Lower lobe of right lung (tissue), 2 donors: ENCODE measurements at regions not wholly inside any gene's neighbourhood (a gene's known extent, or its start where the extent isn't known, plus 50 kb on each side); places are given as distances from the start of the nearest gene placed in this dataset.

Experiments
- ATAC-seq, 2 donors: fragments of 200-7000 bp; cut with Tn5 transposase; one replicate each; pipeline ENCODE4 v1.9.1; 2020 to 2022; ENCODE audit warnings: mild to moderate bottlenecking in 2 of 2, moderate library complexity in 2 of 2
- DNase-seq: peaks from one replicate; pipeline ENCODE4 v3.0.0-alpha.2; 2020
- H3K27ac ChIP-seq: fragments of 200-600 bp; one replicate; pipeline ENCODE4 v1.8.0; 2022
- H3K27me3 ChIP-seq: fragments of 200-600 bp; one replicate; pipeline ENCODE4 v1.8.0; 2022; ENCODE audit warnings: low read depth
- H3K36me3 ChIP-seq: fragments of 200-600 bp; one replicate; pipeline ENCODE4 v1.8.0; 2022; ENCODE audit warnings: mild to moderate bottlenecking
- H3K4me1 ChIP-seq: fragments of 200-600 bp; one replicate; pipeline ENCODE4 v1.8.0; 2022
- H3K4me3 ChIP-seq: fragments of 200-600 bp; one replicate; pipeline ENCODE4 v1.8.0; 2022; ENCODE audit warnings: mild to moderate bottlenecking
- H3K9me3 ChIP-seq: fragments of 200-600 bp; one replicate; pipeline ENCODE4 v1.8.0; 2022
- intact Hi-C: fragments of 100-400 bp; cut with DNase I; formaldehyde crosslinking; loops from one replicate; pipeline ENCODE4 v1.11.0; 2022
- TF ChIP-seq, protein P1 (sequence below): fragments of 200-600 bp; IDR thresholded peaks from one replicate; pipeline ENCODE4 v1.8.0; 2022; ENCODE audit warnings: antibody characterized with exemption, mild to moderate bottlenecking
- donor health status: DM: no; HTN: yes; CAD: no; lungs with severe emphysema.

GRCh38 chr13:79772811-79773210, 291.9 kb downstream of the NDFIP2 start:
- Histone ChIP-seq H3K4me3 (no peak overlapping the region), H3K27me3 (no peaks in the 10 kb centered on the region), H3K9me3 (no peaks in the 10 kb centered on the region), H3K27ac (no peak overlapping the region), H3K4me1 (peaks cover 5% of the 10 kb centered on the region), H3K36me3 (no peaks in the 10 kb centered on the region)
- intact Hi-C loops: loop anchor here (10.0 kb wide), 1 partner anchor 562 kb away; no protein-coding TSS in a partner anchor
- ATAC-seq (no peak), DNase-seq (no peak)
- TF ChIP-seq, protein P1, sequence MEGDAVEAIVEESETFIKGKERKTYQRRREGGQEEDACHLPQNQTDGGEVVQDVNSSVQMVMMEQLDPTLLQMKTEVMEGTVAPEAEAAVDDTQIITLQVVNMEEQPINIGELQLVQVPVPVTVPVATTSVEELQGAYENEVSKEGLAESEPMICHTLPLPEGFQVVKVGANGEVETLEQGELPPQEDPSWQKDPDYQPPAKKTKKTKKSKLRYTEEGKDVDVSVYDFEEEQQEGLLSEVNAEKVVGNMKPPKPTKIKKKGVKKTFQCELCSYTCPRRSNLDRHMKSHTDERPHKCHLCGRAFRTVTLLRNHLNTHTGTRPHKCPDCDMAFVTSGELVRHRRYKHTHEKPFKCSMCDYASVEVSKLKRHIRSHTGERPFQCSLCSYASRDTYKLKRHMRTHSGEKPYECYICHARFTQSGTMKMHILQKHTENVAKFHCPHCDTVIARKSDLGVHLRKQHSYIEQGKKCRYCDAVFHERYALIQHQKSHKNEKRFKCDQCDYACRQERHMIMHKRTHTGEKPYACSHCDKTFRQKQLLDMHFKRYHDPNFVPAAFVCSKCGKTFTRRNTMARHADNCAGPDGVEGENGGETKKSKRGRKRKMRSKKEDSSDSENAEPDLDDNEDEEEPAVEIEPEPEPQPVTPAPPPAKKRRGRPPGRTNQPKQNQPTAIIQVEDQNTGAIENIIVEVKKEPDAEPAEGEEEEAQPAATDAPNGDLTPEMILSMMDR: no peak

GRCh38 chr13:79771493-79771892, 290.5 kb downstream of the NDFIP2 start:
- no peaks in the 10 kb centered on the region for H3K36me3 ChIP-seq
- TF ChIP-seq, protein P1: no peak
- H3K4me1 ChIP-seq: no peaks in the 10 kb centered on the region
- no peak for DNase-seq
- H3K27me3 ChIP-seq: no peaks in the 10 kb centered on the region
- H3K4me3 ChIP-seq: no peak overlapping the region
- no peaks in the 10 kb centered on the region for H3K9me3 ChIP-seq
- H3K27ac ChIP-seq: no peak overlapping the region
- intact Hi-C loops: loop anchor here (10.0 kb wide), 1 partner anchor 563 kb away; no protein-coding TSS in a partner anchor
- ATAC-seq: no peak

GRCh38 chr13:79770056-79770455, 289.1 kb downstream of the NDFIP2 start:
- Histone ChIP-seq H3K27me3 (no peaks in the 10 kb centered on the region), H3K27ac (no peak overlapping the region), H3K4me3 (no peak overlapping the region), H3K36me3 (no peaks in the 10 kb centered on the region), H3K9me3 (no peaks in the 10 kb centered on the region), H3K4me1 (no peaks in the 10 kb centered on the region)
- intact Hi-C loops: loop anchor here (10.0 kb wide), 1 partner anchor 565 kb away; no protein-coding TSS in a partner anchor
- ATAC-seq (no peak), DNase-seq (no peak)
- TF ChIP-seq, protein P1: no peak

- Histone ChIP-seq H3K9me3 (no peaks in the 10 kb centered on the region), H3K4me3 (no peak overlapping the region), H3K36me3 (no peaks in the 10 kb centered on the region), H3K27ac (no peak overlapping the region), H3K27me3 (no peaks in the 10 kb centered on the region), H3K4me1 (no peaks in the 10 kb centered on the region)
- ATAC-seq: peak; percentile 47 to 73
- TF ChIP-seq, protein P1: no peak
- intact Hi-C loops: no loop called here
- DNase-seq: no peak
Measured at GRCh38 chr13:79767126-79767525, 286.2 kb downstream of the NDFIP2 start.

DNA sequence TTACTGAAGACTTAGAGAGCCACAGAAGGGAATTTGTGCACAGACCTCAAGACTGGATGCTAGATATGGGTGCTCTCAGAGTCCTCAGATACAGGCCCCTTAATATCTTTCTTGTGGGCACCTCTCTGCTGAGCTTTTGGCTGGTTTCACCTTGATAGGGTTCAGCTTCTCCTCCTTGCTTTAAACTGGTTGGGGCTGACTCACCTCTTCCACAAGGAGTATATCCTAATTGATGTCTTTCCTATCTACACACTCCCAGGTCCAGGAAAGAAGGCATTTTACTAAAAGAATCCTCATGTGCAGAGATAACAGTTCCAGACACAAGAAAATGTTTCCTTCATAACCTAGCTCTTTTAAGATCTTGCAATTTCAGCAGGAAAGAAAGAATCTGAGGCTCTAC, 284.4 kb downstream of the NDFIP2 start:
- Histone ChIP-seq H3K4me1 (no peaks in the 10 kb centered on the region), H3K4me3 (no peak overlapping the region), H3K27me3 (no peaks in the 10 kb centered on the region), H3K36me3 (no peaks in the 10 kb centered on the region), H3K9me3 (no peaks in the 10 kb centered on the region), H3K27ac (no peak overlapping the region)
- TF ChIP-seq, protein P1: no peak
- intact Hi-C loops: no loop called here
- DNase-seq (no peak), ATAC-seq (no peak)
